ENCODE measurements at regions not wholly inside any gene's neighbourhood (a gene's known extent, or its start where the extent isn't known, plus 50 kb on each side); places are given as distances from the start of the nearest gene placed in this dataset.
"Not testable (repeated sequence)": the region's sequence is repeated elsewhere in the genome, so short reads cannot be mapped to it uniquely, and the experiment has no call there.

- H3K27ac ChIP-seq (ENCODE audit: low read depth, low read length), result no peak overlapping the region
- WGBS, result no CpG with 5 or more reads among the region's 1 CpG
- no peak overlapping the region for H3K4me3 ChIP-seq (ENCODE audit: low read length)
- H3K4me1 ChIP-seq (ENCODE audit: insufficient read depth, low read length), result no peaks in the 10 kb centered on the region
- no peaks in the 10 kb centered on the region for H3K36me3 ChIP-seq (ENCODE audit: insufficient read depth, low read length)
- no peaks in the 10 kb centered on the region for H3K27me3 ChIP-seq (ENCODE audit: insufficient read depth, low read length)
- H3K9me3 ChIP-seq (ENCODE audit: insufficient read depth, low read depth, low read length), result no peaks in the 10 kb centered on the region
- H3K9ac ChIP-seq (ENCODE audit: low read depth, low read length), result no peak overlapping the region
Observed at GRCh38 chr5:106408141-106408540, 1262.6 kb downstream of the EFNA5 start.

- H3K36me3 ChIP-seq (ENCODE audit: insufficient read depth, low read length), result no peaks in the 10 kb centered on the region
- H3K4me3 ChIP-seq (ENCODE audit: low read length), result no peak overlapping the region
- no peaks in the 10 kb centered on the region for H3K4me1 ChIP-seq (ENCODE audit: insufficient read depth, low read length)
- WGBS, result 94% methylated on average over 2 of the region's 2 CpGs
- no peak overlapping the region for H3K9ac ChIP-seq (ENCODE audit: low read depth, low read length)
- H3K27me3 ChIP-seq (ENCODE audit: insufficient read depth, low read length), result no peaks in the 10 kb centered on the region
- H3K9me3 ChIP-seq (ENCODE audit: insufficient read depth, low read depth, low read length), result no peaks in the 10 kb centered on the region
- H3K27ac ChIP-seq (ENCODE audit: low read depth, low read length), result no peak overlapping the region
Observed at GRCh38 chr5:106401561-106401960, 1269.2 kb downstream of the EFNA5 start.

GRCh38 chr5:106399391-106399790 lies 1271.3 kb downstream of the EFNA5 start:
- Histone ChIP-seq H3K9ac (ENCODE audit: low read depth, low read length) (no peak overlapping the region), H3K4me1 (ENCODE audit: insufficient read depth, low read length) (no peaks in the 10 kb centered on the region), H3K36me3 (ENCODE audit: insufficient read depth, low read length) (no peaks in the 10 kb centered on the region), H3K4me3 (ENCODE audit: low read length) (no peak overlapping the region), H3K9me3 (ENCODE audit: insufficient read depth, low read depth, low read length) (no peaks in the 10 kb centered on the region), H3K27ac (ENCODE audit: low read depth, low read length) (no peak overlapping the region), H3K27me3 (ENCODE audit: insufficient read depth, low read length) (no peaks in the 10 kb centered on the region)
- WGBS, result no CpG with 5 or more reads among the region's 1 CpG

DNA sequence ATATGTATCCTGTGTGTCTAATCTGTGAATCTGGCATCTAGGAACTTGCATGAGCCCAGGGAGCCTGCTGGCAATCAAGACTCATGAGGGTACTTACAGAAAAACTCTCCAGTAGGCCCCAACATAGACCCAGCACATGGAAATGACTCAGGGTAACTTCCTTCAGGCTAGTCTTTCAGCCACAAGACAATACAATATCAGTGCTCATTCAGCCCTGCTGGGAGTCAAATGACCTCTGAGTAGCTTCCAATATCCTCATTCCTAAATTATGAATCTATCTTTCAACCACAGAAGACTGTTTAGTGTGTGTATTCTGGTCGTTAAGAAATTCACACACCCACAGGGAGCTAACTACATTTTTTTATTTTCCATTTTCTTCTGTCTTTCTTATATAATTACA lies 1273.0 kb downstream of the EFNA5 start:
- no peaks in the 10 kb centered on the region for H3K36me3 ChIP-seq (ENCODE audit: insufficient read depth, low read length)
- H3K4me1 ChIP-seq (ENCODE audit: insufficient read depth, low read length), result no peaks in the 10 kb centered on the region
- H3K27ac ChIP-seq (ENCODE audit: low read depth, low read length), result no peak overlapping the region
- no peak overlapping the region for H3K4me3 ChIP-seq (ENCODE audit: low read length)
- no peaks in the 10 kb centered on the region for H3K27me3 ChIP-seq (ENCODE audit: insufficient read depth, low read length)
- no peaks in the 10 kb centered on the region for H3K9me3 ChIP-seq (ENCODE audit: insufficient read depth, low read depth, low read length)
- H3K9ac ChIP-seq (ENCODE audit: low read depth, low read length), result no peak overlapping the region
- no CpG with 5 or more reads among the region's 1 CpG for WGBS

DNA sequence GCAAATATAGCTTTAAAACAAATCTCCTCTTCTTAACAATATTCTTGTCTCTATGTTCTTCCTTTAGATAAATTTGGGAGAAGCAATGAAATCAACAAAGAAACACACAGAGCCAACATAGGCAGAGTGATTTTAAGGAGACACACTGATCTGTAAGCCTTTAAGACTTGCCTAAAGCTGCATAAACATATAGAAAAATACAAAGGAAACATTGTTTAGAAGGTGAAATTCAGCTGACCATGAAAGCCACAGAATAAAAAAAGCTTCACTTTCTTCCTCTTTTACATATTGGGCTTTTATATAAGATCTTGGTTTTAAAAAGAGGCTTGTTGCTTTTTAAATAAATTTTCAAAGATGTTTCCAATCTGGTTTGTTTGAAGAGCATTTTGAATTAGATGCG lies 1277.5 kb downstream of the EFNA5 start:
- H3K27ac ChIP-seq (ENCODE audit: low read depth, low read length), result no peak overlapping the region
- 87% methylated on average over 1 of the region's 1 CpG for WGBS

GRCh38 chr5:106392766-106393165 lies 1278.0 kb downstream of the EFNA5 start:
- H3K36me3 ChIP-seq (ENCODE audit: insufficient read depth, low read length), result no peaks in the 10 kb centered on the region
- H3K9me3 ChIP-seq (ENCODE audit: insufficient read depth, low read depth, low read length), result no peaks in the 10 kb centered on the region
- no peak overlapping the region for H3K9ac ChIP-seq (ENCODE audit: low read depth, low read length)
- no peaks in the 10 kb centered on the region for H3K27me3 ChIP-seq (ENCODE audit: insufficient read depth, low read length)
- no peak overlapping the region for H3K27ac ChIP-seq (ENCODE audit: low read depth, low read length)
- H3K4me1 ChIP-seq (ENCODE audit: insufficient read depth, low read length), result no peaks in the 10 kb centered on the region
- 86% methylated on average over 5 of the region's 5 CpGs for WGBS
- no peak overlapping the region for H3K4me3 ChIP-seq (ENCODE audit: low read length)

More for the DNA sequence above, 1277.5 kb downstream of the EFNA5 start:
- no peaks in the 10 kb centered on the region for H3K9me3 ChIP-seq (ENCODE audit: insufficient read depth, low read depth, low read length)
- H3K27me3 ChIP-seq (ENCODE audit: insufficient read depth, low read length), result no peaks in the 10 kb centered on the region
- no peaks in the 10 kb centered on the region for H3K4me1 ChIP-seq (ENCODE audit: insufficient read depth, low read length)
- H3K36me3 ChIP-seq (ENCODE audit: insufficient read depth, low read length), result no peaks in the 10 kb centered on the region
- no peak overlapping the region for H3K4me3 ChIP-seq (ENCODE audit: low read length)
- no peak overlapping the region for H3K9ac ChIP-seq (ENCODE audit: low read depth, low read length)

DNA sequence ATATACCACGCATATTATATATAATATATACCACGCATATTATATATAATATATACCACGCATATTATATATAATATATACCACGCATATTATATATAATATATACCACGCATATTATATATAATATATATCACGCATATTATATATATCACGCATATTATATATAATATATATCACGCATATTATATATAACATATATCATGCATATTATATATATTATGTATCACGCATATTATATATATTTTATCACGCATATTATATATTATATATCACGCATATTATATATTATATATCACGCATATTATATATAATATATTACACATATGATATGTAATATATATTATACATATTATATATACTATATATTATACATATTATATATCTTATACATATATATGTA lies 1283.0 kb downstream of the EFNA5 start:
- not testable (repeated sequence) for H3K4me1 ChIP-seq (ENCODE audit: insufficient read depth, low read length); H3K9me3 ChIP-seq (ENCODE audit: insufficient read depth, low read depth, low read length); H3K4me3 ChIP-seq (ENCODE audit: low read length); H3K9ac ChIP-seq (ENCODE audit: low read depth, low read length); H3K27me3 ChIP-seq (ENCODE audit: insufficient read depth, low read length); H3K27ac ChIP-seq (ENCODE audit: low read depth, low read length); H3K36me3 ChIP-seq (ENCODE audit: insufficient read depth, low read length)
- no CpG with 5 or more reads among the region's 12 CpGs for WGBS

DNA sequence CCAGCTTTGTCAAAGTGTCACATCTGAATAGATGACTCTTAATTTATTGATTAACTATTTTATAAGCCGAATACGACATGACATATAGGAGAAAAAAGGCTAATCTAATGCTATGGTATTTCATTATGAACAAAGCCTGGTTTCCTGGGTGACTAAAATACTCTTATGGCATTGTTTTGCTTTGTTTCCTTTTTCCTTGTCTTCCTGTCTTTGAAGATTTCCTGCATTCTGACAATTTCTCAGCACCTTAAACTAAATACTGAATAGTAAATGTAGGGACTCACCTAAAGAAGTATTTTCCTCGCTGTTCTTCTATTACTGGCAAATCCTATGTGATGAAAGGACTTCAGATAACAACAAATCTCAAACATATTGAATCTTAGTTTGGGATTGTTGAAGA lies 1284.5 kb downstream of the EFNA5 start:
- H3K27ac ChIP-seq (ENCODE audit: low read depth, low read length), result no peak overlapping the region
- H3K9me3 ChIP-seq (ENCODE audit: insufficient read depth, low read depth, low read length), result no peaks in the 10 kb centered on the region
- no peak overlapping the region for H3K9ac ChIP-seq (ENCODE audit: low read depth, low read length)
- H3K27me3 ChIP-seq (ENCODE audit: insufficient read depth, low read length), result no peaks in the 10 kb centered on the region
- no peak overlapping the region for H3K4me3 ChIP-seq (ENCODE audit: low read length)
- H3K36me3 ChIP-seq (ENCODE audit: insufficient read depth, low read length), result no peaks in the 10 kb centered on the region
- H3K4me1 ChIP-seq (ENCODE audit: insufficient read depth, low read length), result no peaks in the 10 kb centered on the region
- WGBS, result 100% methylated on average over 2 of the region's 3 CpGs

- no peak overlapping the region for H3K9ac ChIP-seq (ENCODE audit: low read depth, low read length)
- no peaks in the 10 kb centered on the region for H3K9me3 ChIP-seq (ENCODE audit: insufficient read depth, low read depth, low read length)
- H3K4me3 ChIP-seq (ENCODE audit: low read length), result no peak overlapping the region
- no peak overlapping the region for H3K27ac ChIP-seq (ENCODE audit: low read depth, low read length)
- H3K4me1 ChIP-seq (ENCODE audit: insufficient read depth, low read length), result no peaks in the 10 kb centered on the region
- 76% methylated on average over 1 of the region's 1 CpG for WGBS
- no peaks in the 10 kb centered on the region for H3K36me3 ChIP-seq (ENCODE audit: insufficient read depth, low read length)
- no peaks in the 10 kb centered on the region for H3K27me3 ChIP-seq (ENCODE audit: insufficient read depth, low read length)
Observed at GRCh38 chr5:106380736-106381135, 1290.0 kb downstream of the EFNA5 start.

GRCh38 chr5:106376522-106376921 lies 1294.2 kb downstream of the EFNA5 start:
- H3K27me3 ChIP-seq (ENCODE audit: insufficient read depth, low read length), result no peaks in the 10 kb centered on the region
- H3K27ac ChIP-seq (ENCODE audit: low read depth, low read length), result no peak overlapping the region
- WGBS, result no CpG with 5 or more reads among the region's 1 CpG
- no peaks in the 10 kb centered on the region for H3K4me1 ChIP-seq (ENCODE audit: insufficient read depth, low read length)
- H3K9ac ChIP-seq (ENCODE audit: low read depth, low read length), result no peak overlapping the region
- H3K9me3 ChIP-seq (ENCODE audit: insufficient read depth, low read depth, low read length), result no peaks in the 10 kb centered on the region
- H3K36me3 ChIP-seq (ENCODE audit: insufficient read depth, low read length), result no peaks in the 10 kb centered on the region
- H3K4me3 ChIP-seq (ENCODE audit: low read length), result no peak overlapping the region

- H3K27me3 ChIP-seq (ENCODE audit: insufficient read depth, low read length), result no peaks in the 10 kb centered on the region
- no peaks in the 10 kb centered on the region for H3K36me3 ChIP-seq (ENCODE audit: insufficient read depth, low read length)
- H3K27ac ChIP-seq (ENCODE audit: low read depth, low read length), result no peak overlapping the region
- H3K9ac ChIP-seq (ENCODE audit: low read depth, low read length), result no peak overlapping the region
- no peak overlapping the region for H3K4me3 ChIP-seq (ENCODE audit: low read length)
- H3K9me3 ChIP-seq (ENCODE audit: insufficient read depth, low read depth, low read length), result no peaks in the 10 kb centered on the region
- H3K4me1 ChIP-seq (ENCODE audit: insufficient read depth, low read length), result no peaks in the 10 kb centered on the region
Observed at GRCh38 chr5:106374956-106375355, 1295.8 kb downstream of the EFNA5 start.

DNA sequence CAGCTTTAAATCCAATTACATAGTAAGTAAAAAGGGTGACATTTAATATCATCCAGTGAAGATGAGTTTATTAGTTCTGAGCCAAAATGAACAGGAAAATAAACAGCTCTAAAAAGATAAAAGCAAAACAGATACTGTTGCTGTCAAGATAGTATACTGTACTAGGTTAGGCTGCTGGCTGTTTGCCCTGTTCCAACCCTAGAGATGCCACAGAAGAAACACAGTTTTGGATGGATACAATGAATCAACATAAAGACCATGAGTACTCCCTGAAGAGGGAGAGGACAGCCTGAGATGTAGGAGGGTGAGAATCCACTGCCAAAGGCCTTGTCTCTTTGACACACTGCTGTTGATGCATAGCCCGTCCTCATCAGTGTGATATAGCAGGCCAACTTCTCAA lies 1302.7 kb downstream of the EFNA5 start:
- H3K9ac ChIP-seq (ENCODE audit: low read depth, low read length), result no peak overlapping the region
- H3K4me1 ChIP-seq (ENCODE audit: insufficient read depth, low read length), result no peaks in the 10 kb centered on the region
- no peaks in the 10 kb centered on the region for H3K36me3 ChIP-seq (ENCODE audit: insufficient read depth, low read length)
- WGBS, result 88% methylated on average over 1 of the region's 1 CpG
- no peaks in the 10 kb centered on the region for H3K27me3 ChIP-seq (ENCODE audit: insufficient read depth, low read length)
- H3K4me3 ChIP-seq (ENCODE audit: low read length), result no peak overlapping the region
- H3K27ac ChIP-seq (ENCODE audit: low read depth, low read length), result no peak overlapping the region
- no peaks in the 10 kb centered on the region for H3K9me3 ChIP-seq (ENCODE audit: insufficient read depth, low read depth, low read length)

Data from HUES64 (cell line).